ENCODE measurements at regions not wholly inside any gene's neighbourhood (a gene's known extent, or its start where the extent isn't known, plus 50 kb on each side); places are given as distances from the start of the nearest gene placed in this dataset.

DNA sequence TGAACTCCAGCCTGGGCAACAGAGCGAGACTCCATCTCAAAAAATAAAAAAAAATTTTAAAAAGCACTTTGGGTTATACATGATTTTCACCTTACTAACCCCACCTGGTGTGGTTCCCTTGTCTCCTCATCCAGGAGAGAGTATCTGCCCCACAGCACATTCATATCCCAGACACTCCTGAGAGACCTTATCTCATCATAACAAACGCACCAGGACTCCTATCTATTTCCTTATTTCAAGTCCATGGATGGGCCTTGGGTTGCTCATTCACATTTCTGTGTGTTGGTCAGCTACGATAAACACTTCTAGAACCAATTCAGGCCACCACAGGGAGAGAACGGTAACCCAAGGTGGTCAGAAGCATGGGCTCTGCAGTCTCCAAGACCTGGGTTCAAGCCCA is 88.6 kb upstream of the SPATA12 start:
- Mint-ChIP-seq H3K36me3 (no peaks in the 10 kb centered on the region), H3K4me3 (no peak overlapping the region)
- TF ChIP-seq, protein P1, sequence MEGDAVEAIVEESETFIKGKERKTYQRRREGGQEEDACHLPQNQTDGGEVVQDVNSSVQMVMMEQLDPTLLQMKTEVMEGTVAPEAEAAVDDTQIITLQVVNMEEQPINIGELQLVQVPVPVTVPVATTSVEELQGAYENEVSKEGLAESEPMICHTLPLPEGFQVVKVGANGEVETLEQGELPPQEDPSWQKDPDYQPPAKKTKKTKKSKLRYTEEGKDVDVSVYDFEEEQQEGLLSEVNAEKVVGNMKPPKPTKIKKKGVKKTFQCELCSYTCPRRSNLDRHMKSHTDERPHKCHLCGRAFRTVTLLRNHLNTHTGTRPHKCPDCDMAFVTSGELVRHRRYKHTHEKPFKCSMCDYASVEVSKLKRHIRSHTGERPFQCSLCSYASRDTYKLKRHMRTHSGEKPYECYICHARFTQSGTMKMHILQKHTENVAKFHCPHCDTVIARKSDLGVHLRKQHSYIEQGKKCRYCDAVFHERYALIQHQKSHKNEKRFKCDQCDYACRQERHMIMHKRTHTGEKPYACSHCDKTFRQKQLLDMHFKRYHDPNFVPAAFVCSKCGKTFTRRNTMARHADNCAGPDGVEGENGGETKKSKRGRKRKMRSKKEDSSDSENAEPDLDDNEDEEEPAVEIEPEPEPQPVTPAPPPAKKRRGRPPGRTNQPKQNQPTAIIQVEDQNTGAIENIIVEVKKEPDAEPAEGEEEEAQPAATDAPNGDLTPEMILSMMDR (IDR thresholded peaks at IDR 0.05; ENCODE audit: unreplicated experiment): no peak

DNA sequence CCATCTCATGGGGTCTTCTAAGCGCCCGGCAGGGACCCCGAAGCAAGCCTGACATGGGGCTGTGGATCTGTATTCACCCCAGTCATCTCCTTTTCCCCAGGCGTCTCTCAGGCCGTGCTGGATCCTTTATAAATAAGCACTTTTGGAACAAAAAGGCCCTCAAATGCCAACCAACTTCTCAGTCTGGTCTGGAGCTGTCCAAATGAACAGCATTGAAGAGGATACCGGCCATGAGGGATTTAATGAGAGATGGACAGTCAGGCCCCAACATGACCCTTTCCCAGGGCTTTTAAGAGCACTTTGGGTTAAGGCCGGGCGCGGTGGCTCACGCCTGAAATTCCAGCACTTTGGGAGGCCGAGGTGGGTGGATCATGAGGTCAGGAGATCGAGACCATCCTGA is 89.2 kb upstream of the SPATA12 start:
- H3K36me3 Mint-ChIP-seq: no peaks in the 10 kb centered on the region
- peaks cover 12% of the 10 kb centered on the region for H3K4me1 Mint-ChIP-seq
- TF ChIP-seq, protein P1 (IDR thresholded peaks at IDR 0.05; ENCODE audit: unreplicated experiment): no peak
- H3K27ac Mint-ChIP-seq: no peak overlapping the region
- H3K4me3 Mint-ChIP-seq: no peak overlapping the region
- DNase-seq (ENCODE audit: low spot score in 2 of 2, unreplicated experiment in 2 of 2): no peak
- no peaks in the 10 kb centered on the region for H3K9me3 Mint-ChIP-seq
- no peaks in the 10 kb centered on the region for H3K27me3 Mint-ChIP-seq (ENCODE audit: low read depth)

More for the DNA sequence above, 88.6 kb upstream of the SPATA12 start:
- Mint-ChIP-seq H3K27ac (no peak overlapping the region), H3K4me1 (peaks cover 14% of the 10 kb centered on the region), H3K9me3 (no peaks in the 10 kb centered on the region), H3K27me3 (ENCODE audit: low read depth) (no peaks in the 10 kb centered on the region)
- no peak for DNase-seq (ENCODE audit: low spot score in 2 of 2, unreplicated experiment in 2 of 2)

DNA sequence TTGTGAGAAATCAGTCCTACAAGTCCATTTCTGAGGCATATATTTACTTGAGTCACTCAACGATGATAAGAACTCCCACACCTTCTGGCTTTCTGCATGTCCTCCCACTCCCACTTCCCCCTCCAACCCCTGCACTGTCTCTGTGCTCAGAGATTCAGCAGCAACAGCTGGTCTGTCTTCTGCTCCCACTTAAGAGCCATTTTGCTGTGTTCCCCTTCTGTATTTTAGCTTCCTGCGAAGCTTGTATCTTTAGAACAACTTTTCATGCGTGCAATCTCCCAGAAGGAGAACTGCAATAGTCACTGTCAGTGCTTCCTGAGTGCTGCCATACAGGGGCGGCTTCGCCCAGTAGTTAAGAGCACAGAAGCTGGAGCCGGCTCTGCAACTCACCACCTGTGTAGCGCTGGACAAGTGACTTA is 90.0 kb upstream of the SPATA12 start:
- peaks cover 12% of the 10 kb centered on the region for H3K4me1 Mint-ChIP-seq
- TF ChIP-seq, protein P1 (IDR thresholded peaks at IDR 0.05; ENCODE audit: unreplicated experiment): no peak
- no peak for DNase-seq (ENCODE audit: low spot score in 2 of 2, unreplicated experiment in 2 of 2)
- peaks cover under 1% of the 10 kb centered on the region for H3K9me3 Mint-ChIP-seq
- H3K36me3 Mint-ChIP-seq: no peaks in the 10 kb centered on the region
- peak overlapping the region; percentile 57 for H3K27ac Mint-ChIP-seq
- no peak overlapping the region for H3K4me3 Mint-ChIP-seq
- H3K27me3 Mint-ChIP-seq (ENCODE audit: low read depth): no peaks in the 10 kb centered on the region

DNA sequence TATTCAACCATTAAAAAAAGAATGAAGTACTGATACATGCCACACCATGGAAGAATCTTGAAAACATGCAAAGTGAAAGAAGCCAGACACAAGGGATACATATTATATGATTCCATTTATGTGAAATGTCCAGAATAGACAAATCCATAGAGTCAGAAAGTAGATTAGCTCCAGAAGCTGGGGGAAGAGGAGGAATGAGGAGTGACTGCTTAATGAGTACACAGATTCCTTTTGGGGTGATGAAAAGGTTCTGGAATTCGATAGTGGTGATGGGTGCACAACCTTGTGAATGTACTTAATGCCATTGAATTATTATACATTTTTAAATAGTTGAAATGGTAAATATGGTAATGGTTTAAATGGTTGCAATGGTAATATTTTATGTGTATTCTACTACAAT is 90.6 kb upstream of the SPATA12 start:
- DNase-seq (ENCODE audit: low spot score in 2 of 2, unreplicated experiment in 2 of 2): no peak
- H3K27ac Mint-ChIP-seq: no peak overlapping the region
- H3K4me1 Mint-ChIP-seq: peaks cover 12% of the 10 kb centered on the region
- TF ChIP-seq, protein P1 (IDR thresholded peaks at IDR 0.05; ENCODE audit: unreplicated experiment): no peak
- H3K9me3 Mint-ChIP-seq: peaks cover 4% of the 10 kb centered on the region
- no peaks in the 10 kb centered on the region for H3K27me3 Mint-ChIP-seq (ENCODE audit: low read depth)
- H3K4me3 Mint-ChIP-seq: no peak overlapping the region
- peaks cover 2% of the 10 kb centered on the region for H3K36me3 Mint-ChIP-seq

DNA sequence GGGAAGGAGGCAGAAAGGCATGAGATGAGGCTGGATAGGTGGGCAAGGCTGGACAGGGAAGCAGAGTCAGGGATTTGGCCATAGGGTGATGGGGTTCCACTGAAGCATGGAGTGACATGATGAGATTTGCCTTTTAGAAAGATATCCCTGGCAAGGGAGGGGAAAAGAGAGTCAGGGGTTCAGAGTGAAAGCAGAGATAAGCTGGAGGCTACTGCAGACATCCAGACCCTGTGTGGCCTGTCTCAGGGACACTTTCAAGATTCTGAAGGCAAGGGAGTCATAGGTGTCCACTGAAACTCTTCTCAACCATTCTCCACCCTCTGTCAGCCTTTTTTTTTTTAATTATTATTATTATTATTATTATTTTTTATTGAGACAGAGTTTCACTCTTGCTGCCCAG is 94.0 kb upstream of the SPATA12 start:
- no peak for DNase-seq (ENCODE audit: low spot score in 2 of 2, unreplicated experiment in 2 of 2)
- Mint-ChIP-seq H3K27me3 (ENCODE audit: low read depth) (no peaks in the 10 kb centered on the region), H3K9me3 (peaks cover 4% of the 10 kb centered on the region), H3K4me1 (peaks cover 12% of the 10 kb centered on the region), H3K36me3 (peaks cover 2% of the 10 kb centered on the region), H3K27ac (no peak overlapping the region), H3K4me3 (no peak overlapping the region)
- TF ChIP-seq, protein P1 (IDR thresholded peaks at IDR 0.05; ENCODE audit: unreplicated experiment): no peak

DNA sequence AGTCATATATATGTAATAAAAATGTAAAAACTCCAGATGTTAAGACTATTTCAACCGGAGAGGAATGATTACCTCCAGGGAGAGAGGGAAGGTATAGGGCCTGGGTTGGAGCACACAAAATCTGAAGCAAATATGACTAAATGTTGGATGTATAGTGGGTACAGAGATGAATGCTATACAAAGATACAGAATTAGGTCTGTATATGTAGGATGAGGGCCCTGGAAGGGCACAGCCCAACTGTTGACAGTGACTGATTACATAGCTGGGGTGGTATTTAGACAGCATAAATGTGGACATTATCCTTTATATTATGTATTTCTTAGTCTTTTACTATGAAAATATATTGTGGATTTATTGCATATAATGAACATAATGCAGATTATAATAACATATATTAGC is 94.4 kb upstream of the SPATA12 start:
- peaks cover 2% of the 10 kb centered on the region for H3K36me3 Mint-ChIP-seq

More for the DNA sequence above, 94.4 kb upstream of the SPATA12 start:
- no peaks in the 10 kb centered on the region for H3K27me3 Mint-ChIP-seq (ENCODE audit: low read depth)
- H3K4me3 Mint-ChIP-seq: no peak overlapping the region
- TF ChIP-seq, protein P1 (IDR thresholded peaks at IDR 0.05; ENCODE audit: unreplicated experiment): no peak
- H3K9me3 Mint-ChIP-seq: peaks cover 4% of the 10 kb centered on the region
- H3K4me1 Mint-ChIP-seq: peaks cover 12% of the 10 kb centered on the region
- no peak overlapping the region for H3K27ac Mint-ChIP-seq
- no peak for DNase-seq (ENCODE audit: low spot score in 2 of 2, unreplicated experiment in 2 of 2)
